ENCODE measurements at regions not wholly inside any gene's neighbourhood (a gene's known extent, or its start where the extent isn't known, plus 50 kb on each side); places are given as distances from the start of the nearest gene placed in this dataset.

GRCh38 chrX:20393944-20394343 lies 127.2 kb upstream of the RPS6KA3 start:
- Histone ChIP-seq H3K4me3 (ENCODE audit: low read depth in 2 of 2, low read length in 1 of 2) (no peak overlapping the region), H3K4me1 (ENCODE audit: control insufficient read depth in 1 of 2, insufficient read depth in 2 of 2, low read depth in 1 of 2, low read length in 1 of 2) (no peaks in the 10 kb centered on the region), H3K27me3 (ENCODE audit: insufficient read depth) (peaks cover 6% of the 10 kb centered on the region; the same call in 1 of the 2 replicates), H4K20me1 (ENCODE audit: insufficient read depth) (no peaks in the 10 kb centered on the region), H3K9me3 (no peaks in the 10 kb centered on the region), H3K4me2 (no peak overlapping the region), H3K9me2 (no peaks in the 10 kb centered on the region), H3K27ac (ENCODE audit: low read depth in 2 of 2, low read length in 1 of 2) (no peak overlapping the region), H3F3A (replicated peaks; ENCODE audit: insufficient read depth) (no peaks in the 10 kb centered on the region), H3K79me2 (ENCODE audit: insufficient read depth) (no peaks in the 10 kb centered on the region), H3K36me3 (replicated peaks in 1 of 2; ENCODE audit: control insufficient read depth in 1 of 2, insufficient read depth in 2 of 2, low read length in 1 of 2) (no peaks in the 10 kb centered on the region), H2AFZ (ENCODE audit: low read depth) (no peak overlapping the region), H3K9ac (no peak overlapping the region)
- TF ChIP-seq FOXJ3 (CRISPR knock-in tag; IDR thresholded peaks at IDR 0.05) = no peak
- TF ChIP-seq MEF2A (IDR thresholded peaks at IDR 0.05; ENCODE audit: borderline replicate concordance, low read depth) = no peak
- no peak for TF ChIP-seq FOXM1 (IDR thresholded peaks at IDR 0.05; ENCODE audit: low read depth)
- no peak for TF ChIP-seq SIN3A (IDR thresholded peaks at IDR 0.05; ENCODE audit: borderline replicate concordance, low read depth, low read length)
- no peak for TF ChIP-seq SMC3 (IDR thresholded peaks at IDR 0.05; ENCODE audit: low read depth, low read length)
- TF ChIP-seq JUND (IDR thresholded peaks at IDR 0.05) = no peak
- TF ChIP-seq TAF1 (IDR thresholded peaks at IDR 0.05; ENCODE audit: borderline replicate concordance, low read depth, low read length) = no peak
- TF ChIP-seq RCOR1 (IDR thresholded peaks at IDR 0.05; ENCODE audit: low read length) = no peak
- TF ChIP-seq USF1 (IDR thresholded peaks at IDR 0.05; ENCODE audit: borderline replicate concordance, low read depth) = no peak
- no peak for TF ChIP-seq ZBTB33 (IDR thresholded peaks at IDR 0.05; ENCODE audit: borderline replicate concordance, low read depth)
- no peak for TF ChIP-seq FOSL2 (IDR thresholded peaks at IDR 0.05; ENCODE audit: borderline replicate concordance, low read depth)
- TF ChIP-seq PBX3 (IDR thresholded peaks at IDR 0.05) = no peak
- no peak for TF ChIP-seq EP300 (IDR thresholded peaks at IDR 0.05; ENCODE audit: borderline replicate concordance in 1 of 2, low read depth in 1 of 2, low read length in 1 of 2)
- TF ChIP-seq GATA2 (CRISPR knock-in tag; IDR thresholded peaks at IDR 0.05) = no peak
- no peak for TF ChIP-seq GABPA (IDR thresholded peaks at IDR 0.05; ENCODE audit: low read depth)
- TF ChIP-seq ELF1 (IDR thresholded peaks at IDR 0.05) = no peak
- TF ChIP-seq, protein P1, sequence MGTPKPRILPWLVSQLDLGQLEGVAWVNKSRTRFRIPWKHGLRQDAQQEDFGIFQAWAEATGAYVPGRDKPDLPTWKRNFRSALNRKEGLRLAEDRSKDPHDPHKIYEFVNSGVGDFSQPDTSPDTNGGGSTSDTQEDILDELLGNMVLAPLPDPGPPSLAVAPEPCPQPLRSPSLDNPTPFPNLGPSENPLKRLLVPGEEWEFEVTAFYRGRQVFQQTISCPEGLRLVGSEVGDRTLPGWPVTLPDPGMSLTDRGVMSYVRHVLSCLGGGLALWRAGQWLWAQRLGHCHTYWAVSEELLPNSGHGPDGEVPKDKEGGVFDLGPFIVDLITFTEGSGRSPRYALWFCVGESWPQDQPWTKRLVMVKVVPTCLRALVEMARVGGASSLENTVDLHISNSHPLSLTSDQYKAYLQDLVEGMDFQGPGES (IDR thresholded peaks at IDR 0.05; ENCODE audit: low read depth, low read length) = no peak
- TF ChIP-seq, protein P2, sequence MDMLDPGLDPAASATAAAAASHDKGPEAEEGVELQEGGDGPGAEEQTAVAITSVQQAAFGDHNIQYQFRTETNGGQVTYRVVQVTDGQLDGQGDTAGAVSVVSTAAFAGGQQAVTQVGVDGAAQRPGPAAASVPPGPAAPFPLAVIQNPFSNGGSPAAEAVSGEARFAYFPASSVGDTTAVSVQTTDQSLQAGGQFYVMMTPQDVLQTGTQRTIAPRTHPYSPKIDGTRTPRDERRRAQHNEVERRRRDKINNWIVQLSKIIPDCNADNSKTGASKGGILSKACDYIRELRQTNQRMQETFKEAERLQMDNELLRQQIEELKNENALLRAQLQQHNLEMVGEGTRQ (IDR thresholded peaks at IDR 0.05; ENCODE audit: borderline replicate concordance, low read depth, low read length) = no peak
- no peak for TF ChIP-seq CTCF (IDR thresholded peaks at IDR 0.05)
- 41% methylated on average over 1 of the region's 1 CpG for WGBS (ENCODE audit: low lambda C conversion rate)
- ChIA-PET POLR2A (no interaction called here), CTCF (interaction anchor here (0.6 to 1.5 kb wide), 2 partner anchors 9 to 83 kb away, joined by 3 to 4 read pairs; no protein-coding TSS in a partner anchor)
- no peak for DNase-seq
